HEK293T (cell line): ENCODE measurements at regions not wholly inside any gene's neighbourhood (a gene's known extent, or its start where the extent isn't known, plus 50 kb on each side); places are given as distances from the start of the nearest gene placed in this dataset.

Experiments
- ARNT ChIP-seq: fragments of 450-650 bp; IDR thresholded peaks from 2 replicates; pipeline ENCODE4 v1.6.1; 2017; ENCODE audit warnings: mild to moderate bottlenecking
- FOXA1 ChIP-seq: fragments of 450-650 bp; IDR thresholded peaks from 2 replicates; pipeline ENCODE4 v1.6.1; 2016; ENCODE audit warnings: mild to moderate bottlenecking
- FOXK2 ChIP-seq: fragments of 450-650 bp; IDR thresholded peaks from 2 replicates; pipeline ENCODE4 v1.6.1; 2016; ENCODE audit warnings: mild to moderate bottlenecking
- FOXM1 ChIP-seq: fragments of 450-650 bp; IDR thresholded peaks from 2 replicates; pipeline ENCODE4 v1.6.1; 2017; ENCODE audit warnings: mild to moderate bottlenecking, borderline replicate concordance
- HDGF ChIP-seq: fragments of 450-650 bp; IDR thresholded peaks from 2 replicates; pipeline ENCODE4 v1.6.1; 2017; ENCODE audit warnings: antibody characterized with exemption, borderline replicate concordance
- NFRKB ChIP-seq: fragments of 450-650 bp; IDR thresholded peaks from 2 replicates; pipeline ENCODE4 v1.6.1; 2016; ENCODE audit warnings: mild to moderate bottlenecking, moderate library complexity
- SP1 ChIP-seq: fragments of 450-650 bp; IDR thresholded peaks from 2 replicates; pipeline ENCODE4 v1.6.1; 2017
- SUZ12 ChIP-seq: fragments of 450-650 bp; IDR thresholded peaks from 2 replicates; pipeline ENCODE4 v1.6.1; 2016; ENCODE audit warnings: mild to moderate bottlenecking
- TARDBP ChIP-seq: fragments of 450-650 bp; IDR thresholded peaks from 2 replicates; pipeline ENCODE4 v1.6.1; 2016

DNA sequence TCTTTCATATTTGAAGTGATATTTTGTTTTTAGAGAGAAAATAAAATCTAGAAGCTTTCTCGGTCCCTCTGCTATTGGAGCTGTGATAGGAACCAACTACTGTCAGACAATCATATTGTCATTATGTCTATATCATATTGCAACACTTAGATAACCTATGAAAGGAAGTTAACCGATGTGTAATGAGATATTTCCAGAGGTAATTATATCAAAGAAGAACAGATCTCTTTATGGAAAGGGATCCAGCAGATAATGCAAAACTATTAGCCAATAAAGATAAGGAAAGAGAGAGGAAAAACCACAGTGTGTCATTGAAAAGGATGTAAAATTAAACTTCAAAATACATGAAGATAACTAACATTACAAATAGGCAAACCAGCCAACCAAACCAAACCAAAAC is 529.1 kb upstream of the CCDC54 start:
- TF ChIP-seq TARDBP, result no peak
- no peak for TF ChIP-seq NFRKB
- TF ChIP-seq ARNT, result no peak
- no peak for TF ChIP-seq SUZ12
- no peak for TF ChIP-seq SP1
- TF ChIP-seq HDGF, result no peak
- no peak for TF ChIP-seq FOXK2
- TF ChIP-seq FOXM1, result no peak
- TF ChIP-seq FOXA1, result no peak
